ENCODE measurements at regions not wholly inside any gene's neighbourhood (a gene's known extent, or its start where the extent isn't known, plus 50 kb on each side); places are given as distances from the start of the nearest gene placed in this dataset.

- no peaks in the 10 kb centered on the region for H3K36me3 ChIP-seq (ENCODE audit: control insufficient read depth, insufficient read depth, low read length)
- H3K27ac ChIP-seq (ENCODE audit: insufficient read depth, low read length, poor library complexity, severe bottlenecking), result no peak overlapping the region
- DNase-seq, result no peak
- H3K9me3 ChIP-seq (ENCODE audit: control insufficient read depth, low read length), result no peaks in the 10 kb centered on the region
- no peak overlapping the region for H3K4me3 ChIP-seq (ENCODE audit: insufficient read depth, low read depth, low read length, poor library complexity, severe bottlenecking)
- H3K4me1 ChIP-seq (ENCODE audit: control insufficient read depth, insufficient read depth, low read length, poor library complexity, severe bottlenecking), result no peaks in the 10 kb centered on the region
- H3K27me3 ChIP-seq (replicated peaks; ENCODE audit: control insufficient read depth, insufficient read depth, low read length, poor library complexity, severe bottlenecking), result no peaks in the 10 kb centered on the region
These were observed 142.0 kb downstream of the ZNF648 start for GRCh38 chr1:181919542-181919941.

DNA sequence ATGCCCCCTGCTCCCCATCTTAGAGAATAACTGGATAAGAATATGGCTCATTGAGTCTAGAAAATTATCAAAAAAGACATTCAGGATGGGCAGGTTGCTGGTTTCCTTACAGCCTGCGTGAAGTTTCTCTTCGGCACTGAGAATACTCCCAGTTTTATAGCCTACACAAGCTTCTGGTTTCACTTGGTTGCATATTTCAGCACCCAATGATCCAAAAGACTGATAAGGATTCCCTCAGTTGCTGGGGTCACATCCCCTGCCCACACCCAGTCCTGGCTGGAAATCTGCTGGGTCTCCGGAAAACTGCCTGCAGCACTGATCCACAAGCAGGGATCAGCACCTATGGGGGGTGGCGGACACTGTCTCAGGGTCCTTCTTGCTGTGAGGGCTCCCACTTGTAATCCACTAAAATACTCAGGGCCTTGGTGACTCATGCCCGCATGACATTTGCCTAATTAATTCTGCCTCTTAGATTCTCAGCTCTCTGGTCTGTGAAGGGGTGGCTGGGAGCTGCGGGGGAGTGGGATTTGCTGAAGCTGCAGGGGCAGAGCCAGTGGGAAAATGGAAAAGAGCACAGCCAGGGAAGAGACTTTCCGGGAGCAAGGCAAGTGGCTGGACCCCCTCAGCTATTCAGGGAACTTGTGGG, 142.5 kb downstream of the ZNF648 start:
- no peaks in the 10 kb centered on the region for H3K27me3 ChIP-seq (replicated peaks; ENCODE audit: control insufficient read depth, insufficient read depth, low read length, poor library complexity, severe bottlenecking)
- H3K4me1 ChIP-seq (ENCODE audit: control insufficient read depth, insufficient read depth, low read length, poor library complexity, severe bottlenecking), result no peaks in the 10 kb centered on the region
- H3K4me3 ChIP-seq (ENCODE audit: insufficient read depth, low read depth, low read length, poor library complexity, severe bottlenecking), result no peak overlapping the region
- no peak overlapping the region for H3K27ac ChIP-seq (ENCODE audit: insufficient read depth, low read length, poor library complexity, severe bottlenecking)
- DNase-seq, result no peak
- no peaks in the 10 kb centered on the region for H3K9me3 ChIP-seq (ENCODE audit: control insufficient read depth, low read length)
- H3K36me3 ChIP-seq (ENCODE audit: control insufficient read depth, insufficient read depth, low read length), result no peaks in the 10 kb centered on the region

DNA sequence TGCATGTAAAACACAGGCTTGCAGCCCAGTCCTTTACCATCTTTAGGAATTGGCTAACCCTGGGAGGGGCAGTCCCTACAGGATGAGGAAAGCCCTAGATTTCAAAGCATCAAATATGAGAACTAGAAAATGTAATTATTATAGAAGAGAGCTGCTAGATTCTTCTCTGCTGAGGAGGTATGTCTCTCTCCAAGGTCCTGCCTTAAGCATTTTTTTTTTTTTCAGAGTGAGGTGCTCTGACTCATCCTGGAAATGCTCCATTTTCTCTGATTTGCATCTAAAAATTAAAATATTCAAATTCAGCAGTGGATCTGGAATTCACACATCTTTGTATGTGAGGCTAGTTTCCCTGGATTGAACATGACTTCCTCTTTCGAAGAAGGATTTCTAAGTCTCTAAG, 149.8 kb downstream of the ZNF648 start:
- Histone ChIP-seq H3K4me1 (ENCODE audit: control insufficient read depth, insufficient read depth, low read length, poor library complexity, severe bottlenecking) (no peaks in the 10 kb centered on the region), H3K4me3 (ENCODE audit: insufficient read depth, low read depth, low read length, poor library complexity, severe bottlenecking) (no peak overlapping the region), H3K9me3 (ENCODE audit: control insufficient read depth, low read length) (no peaks in the 10 kb centered on the region), H3K36me3 (ENCODE audit: control insufficient read depth, insufficient read depth, low read length) (no peaks in the 10 kb centered on the region), H3K27ac (ENCODE audit: insufficient read depth, low read length, poor library complexity, severe bottlenecking) (no peak overlapping the region), H3K27me3 (replicated peaks; ENCODE audit: control insufficient read depth, insufficient read depth, low read length, poor library complexity, severe bottlenecking) (no peaks in the 10 kb centered on the region)
- DNase-seq, result no peak

- Histone ChIP-seq H3K4me1 (ENCODE audit: control insufficient read depth, insufficient read depth, low read length, poor library complexity, severe bottlenecking) (no peaks in the 10 kb centered on the region), H3K9me3 (ENCODE audit: control insufficient read depth, low read length) (no peaks in the 10 kb centered on the region), H3K36me3 (ENCODE audit: control insufficient read depth, insufficient read depth, low read length) (no peaks in the 10 kb centered on the region), H3K4me3 (ENCODE audit: insufficient read depth, low read depth, low read length, poor library complexity, severe bottlenecking) (no peak overlapping the region), H3K27ac (ENCODE audit: insufficient read depth, low read length, poor library complexity, severe bottlenecking) (no peak overlapping the region), H3K27me3 (replicated peaks; ENCODE audit: control insufficient read depth, insufficient read depth, low read length, poor library complexity, severe bottlenecking) (no peaks in the 10 kb centered on the region)
- no peak for DNase-seq
These were observed 150.6 kb downstream of the ZNF648 start for GRCh38 chr1:181910905-181911304.

GRCh38 chr1:181909010-181909409, 152.5 kb downstream of the ZNF648 start:
- Histone ChIP-seq H3K4me1 (ENCODE audit: control insufficient read depth, insufficient read depth, low read length, poor library complexity, severe bottlenecking) (no peaks in the 10 kb centered on the region), H3K27ac (ENCODE audit: insufficient read depth, low read length, poor library complexity, severe bottlenecking) (no peak overlapping the region)
- no peak for DNase-seq

DNA sequence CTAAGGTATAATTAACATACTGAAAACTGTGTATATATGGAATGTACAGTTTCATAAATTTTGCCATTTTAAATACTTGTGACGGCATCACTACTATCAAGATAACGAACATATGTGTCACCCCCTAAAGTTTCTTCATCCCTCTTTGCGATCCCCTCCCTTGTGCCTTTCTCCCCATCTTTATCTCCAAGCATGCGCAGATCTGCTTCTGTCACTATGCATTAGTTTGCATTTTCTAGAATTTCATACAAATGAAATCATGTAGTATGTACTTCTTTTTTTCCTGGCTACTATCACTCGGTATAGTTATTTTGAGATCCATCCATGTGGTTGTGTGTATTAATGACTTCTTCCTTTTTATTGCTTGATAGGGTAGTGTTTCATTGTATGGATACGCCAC, 154.9 kb downstream of the ZNF648 start:
- Histone ChIP-seq H3K27ac (ENCODE audit: insufficient read depth, low read length, poor library complexity, severe bottlenecking) (no peak overlapping the region), H3K4me3 (ENCODE audit: insufficient read depth, low read depth, low read length, poor library complexity, severe bottlenecking) (no peak overlapping the region), H3K27me3 (replicated peaks; ENCODE audit: control insufficient read depth, insufficient read depth, low read length, poor library complexity, severe bottlenecking) (no peaks in the 10 kb centered on the region), H3K36me3 (ENCODE audit: control insufficient read depth, insufficient read depth, low read length) (no peaks in the 10 kb centered on the region), H3K9me3 (ENCODE audit: control insufficient read depth, low read length) (no peaks in the 10 kb centered on the region), H3K4me1 (ENCODE audit: control insufficient read depth, insufficient read depth, low read length, poor library complexity, severe bottlenecking) (no peaks in the 10 kb centered on the region)
- DNase-seq, result no peak

More at GRCh38 chr1:181909010-181909409, 152.5 kb downstream of the ZNF648 start:
- no peak overlapping the region for H3K4me3 ChIP-seq (ENCODE audit: insufficient read depth, low read depth, low read length, poor library complexity, severe bottlenecking)
- no peaks in the 10 kb centered on the region for H3K36me3 ChIP-seq (ENCODE audit: control insufficient read depth, insufficient read depth, low read length)
- no peaks in the 10 kb centered on the region for H3K9me3 ChIP-seq (ENCODE audit: control insufficient read depth, low read length)
- no peaks in the 10 kb centered on the region for H3K27me3 ChIP-seq (replicated peaks; ENCODE audit: control insufficient read depth, insufficient read depth, low read length, poor library complexity, severe bottlenecking)

GRCh38 chr1:181905944-181906597, 155.4 kb downstream of the ZNF648 start:
- Histone ChIP-seq H3K4me1 (ENCODE audit: control insufficient read depth, insufficient read depth, low read length, poor library complexity, severe bottlenecking) (no peaks in the 10 kb centered on the region), H3K27me3 (replicated peaks; ENCODE audit: control insufficient read depth, insufficient read depth, low read length, poor library complexity, severe bottlenecking) (no peaks in the 10 kb centered on the region), H3K9me3 (ENCODE audit: control insufficient read depth, low read length) (no peaks in the 10 kb centered on the region), H3K4me3 (ENCODE audit: insufficient read depth, low read depth, low read length, poor library complexity, severe bottlenecking) (no peak overlapping the region), H3K36me3 (ENCODE audit: control insufficient read depth, insufficient read depth, low read length) (no peaks in the 10 kb centered on the region), H3K27ac (ENCODE audit: insufficient read depth, low read length, poor library complexity, severe bottlenecking) (no peak overlapping the region)
- no peak for DNase-seq

GRCh38 chr1:181898773-181899172, 162.7 kb downstream of the ZNF648 start:
- no peaks in the 10 kb centered on the region for H3K27me3 ChIP-seq (replicated peaks; ENCODE audit: control insufficient read depth, insufficient read depth, low read length, poor library complexity, severe bottlenecking)
- no peak overlapping the region for H3K27ac ChIP-seq (ENCODE audit: insufficient read depth, low read length, poor library complexity, severe bottlenecking)
- H3K4me1 ChIP-seq (ENCODE audit: control insufficient read depth, insufficient read depth, low read length, poor library complexity, severe bottlenecking), result no peaks in the 10 kb centered on the region
- no peak overlapping the region for H3K4me3 ChIP-seq (ENCODE audit: insufficient read depth, low read depth, low read length, poor library complexity, severe bottlenecking)
- no peaks in the 10 kb centered on the region for H3K36me3 ChIP-seq (ENCODE audit: control insufficient read depth, insufficient read depth, low read length)
- no peak for DNase-seq
- H3K9me3 ChIP-seq (ENCODE audit: control insufficient read depth, low read length), result no peaks in the 10 kb centered on the region

- DNase-seq, result no peak
- H3K4me1 ChIP-seq (ENCODE audit: control insufficient read depth, insufficient read depth, low read length, poor library complexity, severe bottlenecking), result no peaks in the 10 kb centered on the region
- H3K9me3 ChIP-seq (ENCODE audit: control insufficient read depth, low read length), result no peaks in the 10 kb centered on the region
- no peaks in the 10 kb centered on the region for H3K27me3 ChIP-seq (replicated peaks; ENCODE audit: control insufficient read depth, insufficient read depth, low read length, poor library complexity, severe bottlenecking)
- H3K36me3 ChIP-seq (ENCODE audit: control insufficient read depth, insufficient read depth, low read length), result no peaks in the 10 kb centered on the region
- H3K27ac ChIP-seq (ENCODE audit: insufficient read depth, low read length, poor library complexity, severe bottlenecking), result no peak overlapping the region
- H3K4me3 ChIP-seq (ENCODE audit: insufficient read depth, low read depth, low read length, poor library complexity, severe bottlenecking), result no peak overlapping the region
These were observed 164.7 kb downstream of the ZNF648 start for GRCh38 chr1:181896824-181897223.

DNA sequence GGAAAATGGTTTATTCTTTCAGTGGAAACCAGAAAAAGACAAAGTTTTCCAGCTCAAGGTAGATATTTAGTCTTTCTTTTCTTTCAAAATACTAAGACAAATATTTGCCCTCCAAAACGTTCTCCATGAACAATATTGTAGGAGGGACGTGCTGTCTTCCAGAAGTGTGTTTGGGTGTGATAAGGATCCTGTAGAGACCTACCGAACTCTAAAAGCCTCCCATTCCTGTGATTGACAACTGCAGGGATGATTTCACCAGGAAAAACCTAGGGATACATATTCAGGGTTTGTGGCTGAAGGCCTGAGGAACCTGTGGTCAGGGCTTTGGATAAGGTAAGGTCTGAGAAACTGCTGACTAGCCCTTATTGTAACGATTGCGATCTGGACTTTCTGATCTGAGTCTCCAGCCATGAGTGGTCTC, 167.1 kb downstream of the ZNF648 start:
- Histone ChIP-seq H3K9me3 (ENCODE audit: control insufficient read depth, low read length) (no peaks in the 10 kb centered on the region), H3K27ac (ENCODE audit: insufficient read depth, low read length, poor library complexity, severe bottlenecking) (no peak overlapping the region), H3K4me3 (ENCODE audit: insufficient read depth, low read depth, low read length, poor library complexity, severe bottlenecking) (no peak overlapping the region), H3K4me1 (ENCODE audit: control insufficient read depth, insufficient read depth, low read length, poor library complexity, severe bottlenecking) (no peaks in the 10 kb centered on the region), H3K36me3 (ENCODE audit: control insufficient read depth, insufficient read depth, low read length) (no peaks in the 10 kb centered on the region), H3K27me3 (replicated peaks; ENCODE audit: control insufficient read depth, insufficient read depth, low read length, poor library complexity, severe bottlenecking) (no peaks in the 10 kb centered on the region)
- no peak for DNase-seq
